C4-2B (cell line): ENCODE measurements at regions not wholly inside any gene's neighbourhood (a gene's known extent, or its start where the extent isn't known, plus 50 kb on each side); places are given as distances from the start of the nearest gene placed in this dataset.

ENCODE experiments used
- ZFX ChIP-seq: fragments of 450-650 bp; IDR thresholded peaks from 2 replicates; pipeline ENCODE4 v1.6.1; 2017
- TF ChIP-seq, protein P1 (sequence below): fragments of 450-650 bp; conservative IDR thresholded peaks from 2 replicates; pipeline ENCODE4 v1.5.1; 2017; ENCODE audit warnings: mild to moderate bottlenecking

GRCh38 chr10:105964009-105964408 is 1200.5 kb downstream of the SORCS1 start:
- TF ChIP-seq, protein P1, sequence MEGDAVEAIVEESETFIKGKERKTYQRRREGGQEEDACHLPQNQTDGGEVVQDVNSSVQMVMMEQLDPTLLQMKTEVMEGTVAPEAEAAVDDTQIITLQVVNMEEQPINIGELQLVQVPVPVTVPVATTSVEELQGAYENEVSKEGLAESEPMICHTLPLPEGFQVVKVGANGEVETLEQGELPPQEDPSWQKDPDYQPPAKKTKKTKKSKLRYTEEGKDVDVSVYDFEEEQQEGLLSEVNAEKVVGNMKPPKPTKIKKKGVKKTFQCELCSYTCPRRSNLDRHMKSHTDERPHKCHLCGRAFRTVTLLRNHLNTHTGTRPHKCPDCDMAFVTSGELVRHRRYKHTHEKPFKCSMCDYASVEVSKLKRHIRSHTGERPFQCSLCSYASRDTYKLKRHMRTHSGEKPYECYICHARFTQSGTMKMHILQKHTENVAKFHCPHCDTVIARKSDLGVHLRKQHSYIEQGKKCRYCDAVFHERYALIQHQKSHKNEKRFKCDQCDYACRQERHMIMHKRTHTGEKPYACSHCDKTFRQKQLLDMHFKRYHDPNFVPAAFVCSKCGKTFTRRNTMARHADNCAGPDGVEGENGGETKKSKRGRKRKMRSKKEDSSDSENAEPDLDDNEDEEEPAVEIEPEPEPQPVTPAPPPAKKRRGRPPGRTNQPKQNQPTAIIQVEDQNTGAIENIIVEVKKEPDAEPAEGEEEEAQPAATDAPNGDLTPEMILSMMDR, result no peak
- TF ChIP-seq ZFX, result no peak
